Calu3 (cell line): ENCODE measurements at regions not wholly inside any gene's neighbourhood (a gene's known extent, or its start where the extent isn't known, plus 50 kb on each side); places are given as distances from the start of the nearest gene placed in this dataset.

Source experiments
- BruUV-seq: library from RNA; stranded (reverse); fragments of 400-500 nt; replicated peaks from 2 replicates; lab custom pipeline; 2021; lab: Mats Ljungman, UMichigan
- CTCF ChIA-PET: fragments of 300-600 bp; sonication (Branson Sonifier 250); formaldehyde crosslinking; loops from one replicate; lab custom pipeline; 2022; ENCODE audit warnings: antibody characterized with exemption; lab: Charles Lee
- DNase-seq: peaks from one replicate; pipeline ENCODE4 v3.0.0; 2022
- H3K27ac Mint-ChIP-seq: one replicate; pipeline ENCODE4 v1.8.0; 2022; ENCODE audit warnings: mixed read lengths; ENCODE audit not compliant: unreplicated experiment
- H3K27me3 Mint-ChIP-seq: one replicate; pipeline ENCODE4 v1.8.0; 2022; ENCODE audit warnings: mixed read lengths; ENCODE audit not compliant: unreplicated experiment
- H3K36me3 Mint-ChIP-seq: one replicate; pipeline ENCODE4 v1.8.0; 2022; ENCODE audit warnings: mild to moderate bottlenecking, moderate library complexity, mixed read lengths; ENCODE audit not compliant: insufficient read depth, unreplicated experiment
- H3K4me1 Mint-ChIP-seq: one replicate; pipeline ENCODE4 v1.8.0; 2022; ENCODE audit warnings: mild to moderate bottlenecking, low read depth, mixed read lengths; ENCODE audit not compliant: unreplicated experiment
- H3K4me3 Mint-ChIP-seq: one replicate; pipeline ENCODE4 v1.8.0; 2022; ENCODE audit warnings: mild to moderate bottlenecking, low read depth, moderate library complexity, mixed read lengths; ENCODE audit not compliant: unreplicated experiment
- H3K9me3 Mint-ChIP-seq: one replicate; pipeline ENCODE4 v1.8.0; 2022; ENCODE audit warnings: low read depth, mixed read lengths; ENCODE audit not compliant: unreplicated experiment
- CTCF ChIP-seq: fragments of 200-600 bp; IDR thresholded peaks from one replicate; pipeline ENCODE4 v1.8.0; 2022; ENCODE audit warnings: antibody characterized with exemption; ENCODE audit not compliant: unreplicated experiment
- intact Hi-C: fragments of 100-400 bp; cut with micrococcal nuclease; formaldehyde crosslinking; loops from one replicate; pipeline ENCODE4 v1.10.0; 2022; ENCODE audit not compliant: unreplicated experiment

- Mint-ChIP-seq H3K4me1 (no peaks in the 10 kb centered on the region), H3K4me3 (no peak overlapping the region), H3K36me3 (peaks cover under 1% of the 10 kb centered on the region), H3K27ac (no peak overlapping the region), H3K27me3 (no peaks in the 10 kb centered on the region), H3K9me3 (no peaks in the 10 kb centered on the region)
- TF ChIP-seq CTCF = no peak
- intact Hi-C loops = no loop called here
- no peak for DNase-seq
- BruUV-seq = no TSS peak
- CTCF ChIA-PET = no interaction called here
Observed at GRCh38 chr13:30119476-30119875, 187.9 kb downstream of the KATNAL1 start.

- TF ChIP-seq CTCF = no peak
- no peak for DNase-seq
- intact Hi-C loops = no loop called here
- Mint-ChIP-seq H3K4me1 (peaks cover 27% of the 10 kb centered on the region), H3K27me3 (no peaks in the 10 kb centered on the region), H3K27ac (no peak overlapping the region), H3K4me3 (no peak overlapping the region), H3K9me3 (no peaks in the 10 kb centered on the region), H3K36me3 (peaks cover 5% of the 10 kb centered on the region)
- CTCF ChIA-PET = interaction anchor here (1.1 kb wide), 1 partner anchor 345 kb away, joined by 3 read pairs; no protein-coding TSS in a partner anchor
- no TSS peak for BruUV-seq
Observed at GRCh38 chr13:30116379-30116778, 191.0 kb downstream of the KATNAL1 start.

GRCh38 chr13:30115257-30115600 lies 192.1 kb downstream of the KATNAL1 start:
- no peak for TF ChIP-seq CTCF
- Mint-ChIP-seq H3K36me3 (peaks cover 5% of the 10 kb centered on the region), H3K4me1 (peaks cover 27% of the 10 kb centered on the region), H3K27me3 (no peaks in the 10 kb centered on the region), H3K9me3 (no peaks in the 10 kb centered on the region), H3K27ac (no peak overlapping the region), H3K4me3 (peak overlapping the region; percentile 73)
- CTCF ChIA-PET = interaction anchor here (0.6 to 4.8 kb wide), 5 partner anchors 190 to 575 kb away, joined by 3 to 67 read pairs (median 3); no protein-coding TSS in a partner anchor
- intact Hi-C loops = loop anchor here (2.0 kb wide), 1 partner anchor 190 kb away; no protein-coding TSS in a partner anchor
- BruUV-seq = no TSS peak
- no peak for DNase-seq

- H3K27me3 Mint-ChIP-seq = no peaks in the 10 kb centered on the region
- H3K36me3 Mint-ChIP-seq = peaks cover 5% of the 10 kb centered on the region
- TF ChIP-seq CTCF = peak; percentile 84
- CTCF ChIA-PET = interaction anchor here (0.6 to 4.8 kb wide), 6 partner anchors 189 to 575 kb away, joined by 3 to 67 read pairs (median 3); no protein-coding TSS in a partner anchor
- intact Hi-C loops = loop anchor here (2.0 to 5.0 kb wide), 2 partner anchors 190 to 607 kb away; no protein-coding TSS in a partner anchor
- BruUV-seq = no TSS peak
- H3K27ac Mint-ChIP-seq = peak overlapping the region; percentile 66
- DNase-seq = peak; percentile 92
- H3K9me3 Mint-ChIP-seq = no peaks in the 10 kb centered on the region
- H3K4me3 Mint-ChIP-seq = peak overlapping the region; percentile 73
- peaks cover 27% of the 10 kb centered on the region for H3K4me1 Mint-ChIP-seq
Observed at GRCh38 chr13:30114571-30115256, 192.6 kb downstream of the KATNAL1 start.
